PC-9 (cell line): ENCODE measurements at regions not wholly inside any gene's neighbourhood (a gene's known extent, or its start where the extent isn't known, plus 50 kb on each side); places are given as distances from the start of the nearest gene placed in this dataset.

ENCODE experiments used
- CTCF ChIP-seq: fragments of 200-600 bp; sonication (generic); conservative IDR thresholded peaks from 2 replicates; pipeline ENCODE4 v1.6.1; 2017; ENCODE audit warnings: mixed run types, antibody characterized with exemption, mild to moderate bottlenecking, moderate library complexity
- EZH2 ChIP-seq: fragments of 200-600 bp; sonication (generic); IDR thresholded peaks from 2 replicates; pipeline ENCODE4 v1.8.0; 2017; ENCODE audit warnings: antibody characterized with exemption, low read depth

- no peak for TF ChIP-seq CTCF
- no peak for TF ChIP-seq EZH2
Observed at GRCh38 chrX:150234126-150234525, 129.0 kb upstream of the MAMLD1 start.
